ENCODE measurements at regions not wholly inside any gene's neighbourhood (a gene's known extent, or its start where the extent isn't known, plus 50 kb on each side); places are given as distances from the start of the nearest gene placed in this dataset.

DNA sequence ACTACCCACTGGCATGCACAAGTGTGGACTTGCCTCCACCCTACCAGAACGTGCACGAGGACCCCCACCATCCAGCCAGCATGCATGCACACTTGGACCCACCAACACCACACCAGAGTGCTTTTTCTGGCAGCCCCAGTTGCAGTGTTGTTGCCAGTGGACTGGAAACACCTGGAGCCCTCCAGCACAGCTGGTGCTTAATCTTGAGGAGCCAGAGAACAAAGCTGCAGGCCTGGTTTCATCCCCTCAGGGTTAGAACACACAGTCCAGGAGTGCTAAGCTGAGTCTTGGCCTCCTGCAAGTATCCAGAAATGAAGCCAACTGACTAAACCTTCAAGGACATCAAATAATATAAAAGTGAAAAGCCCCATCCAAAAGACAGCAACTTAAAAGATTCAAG, 888.0 kb downstream of the NTRK3 start:
- Histone ChIP-seq H3K36me3 (ENCODE audit: control insufficient read depth, insufficient read depth, low read length) (no peaks in the 10 kb centered on the region), H3K9ac (ENCODE audit: extremely low read depth, low read length, poor library complexity, severe bottlenecking) (no peak overlapping the region), H3K4me1 (ENCODE audit: control insufficient read depth, insufficient read depth, low read length) (no peaks in the 10 kb centered on the region), H3K27me3 (ENCODE audit: control insufficient read depth, insufficient read depth, low read length, poor library complexity, severe bottlenecking) (no peaks in the 10 kb centered on the region), H3K9me3 (ENCODE audit: control insufficient read depth, low read length) (peaks cover 9% of the 10 kb centered on the region), H3K4me3 (ENCODE audit: low read length) (no peak overlapping the region), H3K27ac (ENCODE audit: low read depth, low read length) (no peak overlapping the region)
- no peaks in the 10 kb centered on the region for H3K27me3 Mint-ChIP-seq (ENCODE audit: insufficient read depth)
- peak; percentile 41 for DNase-seq
- no peak overlapping the region for H3K27ac Mint-ChIP-seq
- 83% methylated on average over 2 of the region's 2 CpGs; no CpG with 5 or more reads in 1 of the 2 experiments for WGBS, 2 experiments (ENCODE audit: insufficient coverage in 1 of 2, insufficient read length in 1 of 2)
- no peaks in the 10 kb centered on the region for H3K36me3 Mint-ChIP-seq (ENCODE audit: low read depth)
- TF ChIP-seq, protein P1, sequence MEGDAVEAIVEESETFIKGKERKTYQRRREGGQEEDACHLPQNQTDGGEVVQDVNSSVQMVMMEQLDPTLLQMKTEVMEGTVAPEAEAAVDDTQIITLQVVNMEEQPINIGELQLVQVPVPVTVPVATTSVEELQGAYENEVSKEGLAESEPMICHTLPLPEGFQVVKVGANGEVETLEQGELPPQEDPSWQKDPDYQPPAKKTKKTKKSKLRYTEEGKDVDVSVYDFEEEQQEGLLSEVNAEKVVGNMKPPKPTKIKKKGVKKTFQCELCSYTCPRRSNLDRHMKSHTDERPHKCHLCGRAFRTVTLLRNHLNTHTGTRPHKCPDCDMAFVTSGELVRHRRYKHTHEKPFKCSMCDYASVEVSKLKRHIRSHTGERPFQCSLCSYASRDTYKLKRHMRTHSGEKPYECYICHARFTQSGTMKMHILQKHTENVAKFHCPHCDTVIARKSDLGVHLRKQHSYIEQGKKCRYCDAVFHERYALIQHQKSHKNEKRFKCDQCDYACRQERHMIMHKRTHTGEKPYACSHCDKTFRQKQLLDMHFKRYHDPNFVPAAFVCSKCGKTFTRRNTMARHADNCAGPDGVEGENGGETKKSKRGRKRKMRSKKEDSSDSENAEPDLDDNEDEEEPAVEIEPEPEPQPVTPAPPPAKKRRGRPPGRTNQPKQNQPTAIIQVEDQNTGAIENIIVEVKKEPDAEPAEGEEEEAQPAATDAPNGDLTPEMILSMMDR (conservative IDR thresholded peaks at IDR 0.05), result no peak
- H3K4me3 Mint-ChIP-seq, result no peak overlapping the region
- H3K9me3 Mint-ChIP-seq, result peaks cover 10% of the 10 kb centered on the region
- peaks cover 8% of the 10 kb centered on the region for H3K4me1 Mint-ChIP-seq

DNA sequence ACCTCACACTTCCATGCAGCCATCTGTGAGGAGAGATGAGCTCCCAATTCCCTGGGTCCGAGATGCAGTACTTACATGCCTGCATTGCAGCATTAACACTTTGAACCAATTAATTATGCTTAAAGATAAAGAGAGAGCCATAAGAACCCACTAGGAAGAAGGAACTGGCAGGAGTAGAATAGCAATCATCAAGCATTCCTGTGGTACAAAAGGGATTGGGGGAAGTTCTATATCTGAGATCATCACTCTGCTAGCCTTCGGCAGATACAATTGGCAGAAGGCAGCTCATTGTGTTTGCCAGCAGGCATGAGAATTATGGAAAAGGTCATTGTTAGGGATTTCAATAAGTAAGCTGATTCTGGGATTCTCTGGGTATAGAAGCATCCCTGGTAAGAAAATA, 891.4 kb downstream of the NTRK3 start:
- no peaks in the 10 kb centered on the region for H3K27me3 ChIP-seq (ENCODE audit: control insufficient read depth, insufficient read depth, low read length, poor library complexity, severe bottlenecking)
- Mint-ChIP-seq H3K27ac (no peak overlapping the region), H3K4me1 (peaks cover 8% of the 10 kb centered on the region), H3K9me3 (peaks cover 3% of the 10 kb centered on the region), H3K36me3 (ENCODE audit: low read depth) (no peaks in the 10 kb centered on the region), H3K27me3 (ENCODE audit: insufficient read depth) (no peaks in the 10 kb centered on the region), H3K4me3 (no peak overlapping the region)
- no peaks in the 10 kb centered on the region for H3K36me3 ChIP-seq (ENCODE audit: control insufficient read depth, insufficient read depth, low read length)
- 64 to 90% methylated on average over 1 to 2 of the region's 2 CpGs for WGBS, 2 experiments (ENCODE audit: insufficient coverage in 1 of 2, insufficient read length in 1 of 2)
- H3K4me1 ChIP-seq (ENCODE audit: control insufficient read depth, insufficient read depth, low read length), result no peaks in the 10 kb centered on the region
- TF ChIP-seq, protein P1 (conservative IDR thresholded peaks at IDR 0.05), result no peak
- no peak overlapping the region for H3K4me3 ChIP-seq (ENCODE audit: low read length)
- H3K27ac ChIP-seq (ENCODE audit: low read depth, low read length), result no peak overlapping the region
- H3K9me3 ChIP-seq (ENCODE audit: control insufficient read depth, low read length), result peaks cover 4% of the 10 kb centered on the region
- no peak for DNase-seq
- H3K9ac ChIP-seq (ENCODE audit: extremely low read depth, low read length, poor library complexity, severe bottlenecking), result no peak overlapping the region

DNA sequence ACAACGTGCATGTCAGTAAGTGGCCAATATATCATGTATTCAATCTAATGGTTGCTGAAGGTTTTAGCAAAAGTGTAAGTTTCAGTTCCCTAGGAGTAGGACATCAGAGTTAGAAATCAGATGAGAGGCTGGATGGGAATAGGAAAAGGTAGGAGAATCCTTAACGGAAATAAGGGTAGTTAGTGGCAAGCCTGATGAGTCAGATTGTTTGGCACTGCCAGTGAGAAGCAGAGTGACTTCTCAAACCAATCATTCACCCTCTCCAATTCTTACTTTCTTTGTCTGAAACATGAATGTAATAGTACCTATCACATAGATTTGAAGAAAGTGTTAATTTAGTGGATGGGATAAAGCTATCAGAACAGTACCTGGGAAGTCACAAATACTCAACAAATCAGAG, 894.0 kb downstream of the NTRK3 start:
- DNase-seq, result no peak
- Histone ChIP-seq H3K9ac (ENCODE audit: extremely low read depth, low read length, poor library complexity, severe bottlenecking) (no peak overlapping the region), H3K9me3 (ENCODE audit: control insufficient read depth, low read length) (no peaks in the 10 kb centered on the region), H3K36me3 (ENCODE audit: control insufficient read depth, insufficient read depth, low read length) (no peaks in the 10 kb centered on the region), H3K4me1 (ENCODE audit: control insufficient read depth, insufficient read depth, low read length) (no peaks in the 10 kb centered on the region), H3K27me3 (ENCODE audit: control insufficient read depth, insufficient read depth, low read length, poor library complexity, severe bottlenecking) (no peaks in the 10 kb centered on the region), H3K27ac (ENCODE audit: low read depth, low read length) (no peak overlapping the region), H3K4me3 (ENCODE audit: low read length) (no peak overlapping the region)
- Mint-ChIP-seq H3K27me3 (ENCODE audit: insufficient read depth) (no peaks in the 10 kb centered on the region), H3K9me3 (no peaks in the 10 kb centered on the region), H3K27ac (no peak overlapping the region), H3K4me3 (no peak overlapping the region), H3K4me1 (peaks cover 10% of the 10 kb centered on the region), H3K36me3 (ENCODE audit: low read depth) (no peaks in the 10 kb centered on the region)
- WGBS, 2 experiments (ENCODE audit: insufficient coverage in 1 of 2, insufficient read length in 1 of 2), result 85% methylated on average over 2 of the region's 2 CpGs; no CpG with 5 or more reads in 1 of the 2 experiments
- TF ChIP-seq, protein P1 (conservative IDR thresholded peaks at IDR 0.05), result no peak

Measured in endodermal cell (in vitro differentiated cells).